NCI-H187 (cell line): ENCODE measurements at regions not wholly inside any gene's neighbourhood (a gene's known extent, or its start where the extent isn't known, plus 50 kb on each side); places are given as distances from the start of the nearest gene placed in this dataset.

Experiments used
- DNase-seq, 2 experiments: peaks; one replicate each; lab custom pipeline; 2025; lab: John Stamatoyannopoulos, UW

GRCh38 chr13:34002924-34003323, 185.0 kb downstream of the RFC3 start:
- no peak for DNase-seq

- no peak for DNase-seq
These were observed 185.7 kb downstream of the RFC3 start for GRCh38 chr13:34003656-34004055.

- DNase-seq: no peak
These were observed 186.7 kb downstream of the RFC3 start for GRCh38 chr13:34004676-34005075.

- no peak for DNase-seq
These were observed 188.1 kb downstream of the RFC3 start for GRCh38 chr13:34006011-34006410.

- DNase-seq: no peak
These were observed 193.7 kb downstream of the RFC3 start for GRCh38 chr13:34011552-34012085.

- DNase-seq: no peak
These were observed 194.4 kb downstream of the RFC3 start for GRCh38 chr13:34012382-34012781.

GRCh38 chr13:34013061-34013460, 195.1 kb downstream of the RFC3 start:
- no peak for DNase-seq

GRCh38 chr13:34017231-34017630, 199.3 kb downstream of the RFC3 start:
- no peak for DNase-seq

- no peak for DNase-seq
These were observed 201.9 kb downstream of the RFC3 start for GRCh38 chr13:34019870-34020269.

GRCh38 chr13:34020388-34020787, 202.4 kb downstream of the RFC3 start:
- no peak for DNase-seq

- DNase-seq: no peak
These were observed 203.7 kb downstream of the RFC3 start for GRCh38 chr13:34021619-34022018.

GRCh38 chr13:34025746-34026145, 207.8 kb downstream of the RFC3 start:
- no peak for DNase-seq

- no peak for DNase-seq
These were observed 208.4 kb downstream of the RFC3 start for GRCh38 chr13:34026308-34026707.

- no peak for DNase-seq
These were observed 210.8 kb downstream of the RFC3 start for GRCh38 chr13:34028496-34029442.

- no peak for DNase-seq
These were observed 212.8 kb downstream of the RFC3 start for GRCh38 chr13:34030782-34031181.

- DNase-seq: no peak
These were observed 213.7 kb downstream of the RFC3 start for GRCh38 chr13:34031610-34032009.

- no peak for DNase-seq
These were observed 216.5 kb downstream of the RFC3 start for GRCh38 chr13:34034411-34034810.

- DNase-seq: no peak
These were observed 217.2 kb downstream of the RFC3 start for GRCh38 chr13:34035178-34035577.

GRCh38 chr13:34035676-34036325, 217.9 kb downstream of the RFC3 start:
- no peak for DNase-seq

GRCh38 chr13:34037636-34038540, 219.9 kb downstream of the RFC3 start:
- no peak for DNase-seq

- DNase-seq: no peak
These were observed 220.7 kb downstream of the RFC3 start for GRCh38 chr13:34038541-34039068.

- DNase-seq: no peak
These were observed 221.7 kb downstream of the RFC3 start for GRCh38 chr13:34039678-34040077.
